GM06990 (cell line): ENCODE measurements at regions not wholly inside any gene's neighbourhood (a gene's known extent, or its start where the extent isn't known, plus 50 kb on each side); places are given as distances from the start of the nearest gene placed in this dataset.
"Not testable (repeated sequence)": the region's sequence is repeated elsewhere in the genome, so short reads cannot be mapped to it uniquely, and the experiment has no call there.

Experiments used
- DNase-seq: peaks from one replicate; pipeline ENCODE4 v3.0.0-alpha.2; 2011; ENCODE audit not compliant: insufficient read length; ENCODE audit errors: extremely low read depth
- H3K27me3 ChIP-seq: replicated peaks from 2 replicates; pipeline ENCODE4 v1.6.0; 2011; ENCODE audit warnings: low read length; ENCODE audit not compliant: control insufficient read depth, insufficient read depth
- H3K36me3 ChIP-seq: 2 replicates; pipeline ENCODE4 v1.5.1; 2011; ENCODE audit warnings: low read length; ENCODE audit not compliant: control insufficient read depth, insufficient read depth
- H3K4me3 ChIP-seq: replicated peaks from 2 replicates; pipeline ENCODE4 v1.5.1; 2011; ENCODE audit warnings: low read depth, mild to moderate bottlenecking, control low read depth, low read length
- TF ChIP-seq, protein P1 (sequence below): IDR thresholded peaks from 2 replicates; pipeline ENCODE4 v1.5.1; 2011; ENCODE audit warnings: low read length, control low read depth, mild to moderate bottlenecking, inconsistent platforms; ENCODE audit not compliant: insufficient read depth, poor library complexity, severe bottlenecking

DNA sequence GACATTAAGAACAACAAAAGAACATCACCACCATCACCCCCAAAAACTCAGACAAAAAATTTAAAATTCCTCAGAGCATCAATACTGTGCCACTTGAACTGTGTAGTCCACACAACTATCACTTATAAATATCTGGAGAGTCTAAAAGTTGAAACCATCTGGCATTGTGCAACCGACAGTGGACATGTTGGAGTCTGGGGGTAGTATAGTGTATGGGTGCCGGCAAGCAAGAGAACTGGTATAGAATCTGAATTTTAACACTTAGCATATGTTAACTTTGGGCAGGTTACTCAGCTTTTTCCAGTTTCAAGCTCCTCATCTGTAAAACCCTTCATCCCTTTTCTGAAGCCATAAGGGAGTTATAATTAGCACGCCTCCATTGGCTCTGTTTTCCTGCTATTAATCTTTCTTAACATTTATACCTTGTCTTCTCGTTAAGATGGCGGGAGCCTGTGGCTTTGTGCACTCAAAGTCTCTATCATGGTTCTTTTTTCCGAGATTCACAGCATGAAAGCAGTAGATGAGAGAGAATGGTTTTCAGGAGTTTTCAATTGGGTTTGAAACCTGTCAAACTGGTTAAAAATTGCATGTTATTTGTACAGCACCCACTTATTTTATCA lies 255.7 kb upstream of the TBL1XR1 start:
- TF ChIP-seq, protein P1, sequence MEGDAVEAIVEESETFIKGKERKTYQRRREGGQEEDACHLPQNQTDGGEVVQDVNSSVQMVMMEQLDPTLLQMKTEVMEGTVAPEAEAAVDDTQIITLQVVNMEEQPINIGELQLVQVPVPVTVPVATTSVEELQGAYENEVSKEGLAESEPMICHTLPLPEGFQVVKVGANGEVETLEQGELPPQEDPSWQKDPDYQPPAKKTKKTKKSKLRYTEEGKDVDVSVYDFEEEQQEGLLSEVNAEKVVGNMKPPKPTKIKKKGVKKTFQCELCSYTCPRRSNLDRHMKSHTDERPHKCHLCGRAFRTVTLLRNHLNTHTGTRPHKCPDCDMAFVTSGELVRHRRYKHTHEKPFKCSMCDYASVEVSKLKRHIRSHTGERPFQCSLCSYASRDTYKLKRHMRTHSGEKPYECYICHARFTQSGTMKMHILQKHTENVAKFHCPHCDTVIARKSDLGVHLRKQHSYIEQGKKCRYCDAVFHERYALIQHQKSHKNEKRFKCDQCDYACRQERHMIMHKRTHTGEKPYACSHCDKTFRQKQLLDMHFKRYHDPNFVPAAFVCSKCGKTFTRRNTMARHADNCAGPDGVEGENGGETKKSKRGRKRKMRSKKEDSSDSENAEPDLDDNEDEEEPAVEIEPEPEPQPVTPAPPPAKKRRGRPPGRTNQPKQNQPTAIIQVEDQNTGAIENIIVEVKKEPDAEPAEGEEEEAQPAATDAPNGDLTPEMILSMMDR = no peak
- Histone ChIP-seq H3K27me3 (no peaks in the 10 kb centered on the region), H3K36me3 (no peaks in the 10 kb centered on the region), H3K4me3 (no peak overlapping the region)
- DNase-seq = no peak

DNA sequence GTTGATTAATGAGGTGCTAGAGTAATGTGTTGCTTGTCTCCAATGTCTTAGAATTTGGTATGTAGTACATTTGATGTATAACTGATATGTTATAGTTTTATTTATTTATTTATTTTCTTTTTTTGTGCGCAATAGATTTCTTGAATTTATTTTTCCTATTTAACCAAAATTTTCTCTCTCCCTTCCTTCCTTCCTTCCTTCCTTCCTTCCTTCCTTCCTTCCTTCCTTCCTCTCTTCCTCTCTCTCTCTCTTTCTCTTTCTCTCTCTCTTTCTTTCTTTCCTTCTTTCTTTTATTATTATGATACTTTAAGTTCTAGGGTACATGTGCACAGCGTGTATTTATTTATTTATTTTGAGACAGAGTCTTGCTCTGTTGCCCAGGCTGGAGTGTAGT lies 256.2 kb upstream of the TBL1XR1 start:
- H3K4me3 ChIP-seq = no peak overlapping the region
- TF ChIP-seq, protein P1 = no peak
- no peak for DNase-seq
- H3K27me3 ChIP-seq = no peaks in the 10 kb centered on the region
- H3K36me3 ChIP-seq = no peaks in the 10 kb centered on the region

DNA sequence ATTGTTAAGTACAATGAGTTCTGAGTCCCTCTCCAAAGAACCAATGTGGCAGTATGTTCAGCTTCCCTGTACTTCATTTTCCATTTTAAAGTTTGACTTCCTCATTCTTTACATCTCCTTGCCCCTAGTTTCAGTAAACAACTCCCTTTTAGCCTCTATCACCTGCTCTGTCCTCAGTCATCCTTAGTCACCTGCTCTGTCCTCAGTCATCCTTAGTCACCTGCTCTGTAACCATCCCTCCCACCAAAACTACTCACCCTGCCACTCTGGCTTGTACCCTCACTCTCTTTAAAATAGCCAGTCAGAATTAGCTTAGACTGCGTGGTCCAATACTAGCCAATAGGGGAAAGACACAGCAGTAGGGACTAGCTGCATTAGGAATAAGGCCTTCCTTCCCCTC lies 259.9 kb upstream of the TBL1XR1 start:
- not testable (repeated sequence) for DNase-seq, H3K4me3 ChIP-seq, H3K36me3 ChIP-seq, H3K27me3 ChIP-seq

DNA sequence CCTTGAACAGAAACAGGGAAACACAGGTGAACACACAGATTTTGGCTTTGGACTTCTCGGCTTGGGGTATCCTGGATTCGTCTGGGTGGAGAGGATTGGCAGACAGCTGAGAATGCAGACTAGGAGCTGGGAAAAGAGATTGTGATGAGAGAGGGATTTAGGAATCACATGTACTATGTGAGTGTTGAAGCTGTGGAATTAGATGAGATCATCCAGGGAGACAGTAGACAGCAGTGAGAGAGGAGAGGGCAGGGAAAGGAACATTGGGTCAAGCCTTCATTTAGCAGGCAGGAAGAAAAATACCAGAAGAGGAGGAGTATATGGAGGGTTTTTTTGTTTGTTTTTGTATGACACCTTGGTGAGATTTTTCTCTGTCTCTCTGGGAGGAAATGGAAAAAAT lies 262.1 kb upstream of the TBL1XR1 start:
- no peak overlapping the region for H3K4me3 ChIP-seq
- no peaks in the 10 kb centered on the region for H3K36me3 ChIP-seq
- DNase-seq = no peak
- no peaks in the 10 kb centered on the region for H3K27me3 ChIP-seq
- TF ChIP-seq, protein P1 = no peak

DNA sequence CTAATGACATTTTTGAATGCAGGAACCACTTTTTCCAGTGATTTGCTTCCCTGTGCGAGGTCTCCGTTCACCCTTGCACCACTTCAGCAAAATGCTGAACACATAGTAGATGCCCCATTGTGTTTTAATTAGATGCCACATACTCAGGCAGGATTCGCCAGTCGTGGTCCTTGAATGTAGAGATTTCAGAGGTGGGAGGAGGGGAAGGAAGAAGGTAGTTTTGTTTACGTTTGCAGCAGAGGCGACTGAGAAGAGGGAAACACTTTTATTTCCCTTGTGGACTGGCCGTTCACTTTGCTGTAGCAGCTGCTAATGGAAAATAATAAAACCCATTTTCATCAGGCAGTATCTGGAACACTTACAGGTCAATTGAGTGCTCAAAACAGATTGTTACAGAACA lies 262.8 kb upstream of the TBL1XR1 start:
- TF ChIP-seq, protein P1 = no peak
- Histone ChIP-seq H3K36me3 (no peaks in the 10 kb centered on the region), H3K27me3 (no peaks in the 10 kb centered on the region), H3K4me3 (no peak overlapping the region)
- no peak for DNase-seq

DNA sequence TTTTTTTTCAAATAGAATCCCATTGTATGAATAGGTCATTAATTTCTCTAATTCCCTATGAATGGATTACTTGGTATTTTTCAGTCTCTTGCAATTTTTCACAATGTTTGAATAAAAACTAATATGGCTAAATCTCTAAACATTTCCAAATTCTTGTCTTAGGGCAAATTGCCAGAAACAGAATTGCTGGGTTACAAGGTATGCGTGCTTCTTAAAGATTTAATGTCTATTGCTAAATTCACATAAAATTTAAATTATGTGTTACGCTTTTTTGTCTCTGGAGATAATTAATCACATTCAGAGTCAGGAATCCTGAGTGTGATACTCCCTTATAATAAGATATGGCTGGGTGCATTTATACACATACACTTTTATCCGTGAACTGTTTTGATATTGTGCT lies 264.5 kb upstream of the TBL1XR1 start:
- Histone ChIP-seq H3K27me3 (no peaks in the 10 kb centered on the region), H3K4me3 (no peak overlapping the region), H3K36me3 (no peaks in the 10 kb centered on the region)
- TF ChIP-seq, protein P1 = no peak
- no peak for DNase-seq

DNA sequence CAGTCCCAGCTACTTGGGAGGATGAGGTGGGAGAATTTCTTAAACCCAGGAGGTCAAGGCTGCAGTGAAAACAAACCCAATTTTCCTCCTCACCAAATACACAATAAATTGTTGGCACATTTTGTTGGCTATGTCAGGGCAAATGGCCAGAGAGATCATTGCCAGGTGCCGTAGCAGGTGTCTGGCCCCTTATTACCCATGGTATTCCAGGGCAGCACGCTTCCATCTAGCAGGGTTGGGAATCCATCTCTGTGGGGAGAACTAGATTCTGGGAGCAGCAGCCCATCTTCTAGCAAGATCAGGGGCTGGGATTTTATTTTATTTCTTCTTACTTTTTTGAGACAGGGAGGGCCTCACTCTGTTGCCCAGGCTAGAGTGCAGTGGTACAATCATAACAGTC lies 266.1 kb upstream of the TBL1XR1 start:
- not testable (repeated sequence) for DNase-seq, H3K36me3 ChIP-seq, H3K27me3 ChIP-seq, H3K4me3 ChIP-seq
